HG03457 (cell line): ENCODE measurements at regions not wholly inside any gene's neighbourhood (a gene's known extent, or its start where the extent isn't known, plus 50 kb on each side); places are given as distances from the start of the nearest gene placed in this dataset.
"Not testable (repeated sequence)": the region's sequence is repeated elsewhere in the genome, so short reads cannot be mapped to it uniquely, and the experiment has no call there.

ENCODE experiments used
- ATAC-seq: cut with Tn5 transposase; IDR thresholded peaks from one replicate; pipeline ENCODE4 v1.9.1; 2021; ENCODE audit warnings: moderate number of reproducible peaks; ENCODE audit not compliant: unreplicated experiment

GRCh38 chr14:82647088-82647810 is 1113.6 kb upstream of the SEL1L start:
- no peak for ATAC-seq

DNA sequence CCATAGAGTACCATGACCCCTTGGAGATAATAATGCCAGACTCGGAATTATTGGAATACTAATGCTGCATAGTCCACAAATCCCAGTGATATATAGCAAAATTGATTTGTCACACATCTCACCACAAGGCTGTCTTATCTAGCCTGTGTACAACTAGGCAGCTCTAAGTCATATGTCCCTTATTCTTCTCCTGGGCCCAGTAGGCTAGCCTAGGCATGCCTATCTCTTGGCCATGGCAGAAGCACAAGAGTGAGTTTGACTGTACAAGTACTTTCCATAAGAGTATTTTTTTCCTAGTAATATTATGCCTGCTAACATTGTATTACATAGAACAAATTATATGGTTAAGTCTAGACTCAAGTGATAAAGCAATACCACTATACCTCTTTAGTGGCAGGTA is 1122.1 kb upstream of the SEL1L start:
- ATAC-seq: no peak

DNA sequence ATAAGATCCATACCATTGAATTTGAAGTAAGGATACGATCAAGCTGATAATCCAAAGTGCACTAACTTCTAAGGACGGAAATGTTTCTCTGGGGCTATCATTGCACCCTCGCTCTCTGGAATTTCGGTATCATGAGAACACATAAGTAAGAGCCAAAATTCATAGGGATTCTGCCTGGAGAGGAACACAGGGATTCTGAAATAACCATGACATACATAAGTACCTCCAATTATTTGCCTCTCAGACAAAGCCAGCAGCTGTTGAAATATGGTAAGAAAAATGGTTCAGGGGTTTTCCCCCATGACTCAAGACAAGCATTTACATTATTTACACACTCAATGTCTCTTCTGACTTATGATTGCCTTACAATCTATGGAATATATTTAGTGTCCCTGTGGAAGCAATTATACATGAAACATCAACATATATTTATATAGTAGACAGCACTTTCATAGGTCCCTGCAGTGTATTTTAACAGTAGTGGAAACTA is 1123.6 kb upstream of the SEL1L start:
- ATAC-seq: no peak

DNA sequence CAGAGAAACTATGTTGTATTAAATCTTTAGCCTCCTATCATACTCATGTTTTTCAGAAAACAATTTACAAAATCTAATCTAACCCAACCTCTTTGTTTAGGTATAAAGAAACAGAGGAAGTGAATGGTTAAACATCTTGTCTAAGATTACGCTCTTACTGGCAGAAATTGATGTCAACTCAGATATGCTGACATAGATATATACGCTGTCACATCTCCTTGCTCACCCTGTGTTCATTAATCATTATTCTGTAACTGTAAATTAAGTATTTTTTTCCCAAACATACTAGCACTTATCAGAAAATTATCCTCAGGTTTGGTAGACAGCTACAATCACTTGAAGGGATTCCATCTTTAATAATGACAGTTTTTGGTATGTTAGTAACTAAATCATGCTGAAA is 1127.6 kb upstream of the SEL1L start:
- ATAC-seq: no peak

GRCh38 chr14:82667006-82667405 is 1133.4 kb upstream of the SEL1L start:
- ATAC-seq: no peak

GRCh38 chr14:82667501-82667900 is 1133.8 kb upstream of the SEL1L start:
- no peak for ATAC-seq

- no peak for ATAC-seq
Observed at GRCh38 chr14:82676403-82676802, 1142.8 kb upstream of the SEL1L start.

DNA sequence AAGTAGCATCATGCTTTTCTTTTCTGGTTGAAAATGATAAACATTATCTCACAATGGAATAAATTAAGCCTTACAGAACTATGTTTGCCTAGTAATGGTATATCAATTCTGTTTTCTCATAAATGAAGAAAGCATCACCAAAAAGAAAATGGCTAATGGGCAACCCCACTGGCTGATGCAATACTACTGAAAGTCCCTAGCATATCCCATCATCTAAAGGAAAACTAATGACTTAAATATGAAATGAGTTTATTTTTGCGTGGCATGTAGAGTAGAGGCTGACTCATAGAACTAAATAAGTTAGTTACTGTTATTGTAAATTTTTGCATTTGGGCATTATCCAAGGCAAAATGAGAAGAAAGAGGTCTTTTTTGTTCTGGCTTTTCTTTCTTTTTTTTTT is 1156.3 kb upstream of the SEL1L start:
- no peak for ATAC-seq

DNA sequence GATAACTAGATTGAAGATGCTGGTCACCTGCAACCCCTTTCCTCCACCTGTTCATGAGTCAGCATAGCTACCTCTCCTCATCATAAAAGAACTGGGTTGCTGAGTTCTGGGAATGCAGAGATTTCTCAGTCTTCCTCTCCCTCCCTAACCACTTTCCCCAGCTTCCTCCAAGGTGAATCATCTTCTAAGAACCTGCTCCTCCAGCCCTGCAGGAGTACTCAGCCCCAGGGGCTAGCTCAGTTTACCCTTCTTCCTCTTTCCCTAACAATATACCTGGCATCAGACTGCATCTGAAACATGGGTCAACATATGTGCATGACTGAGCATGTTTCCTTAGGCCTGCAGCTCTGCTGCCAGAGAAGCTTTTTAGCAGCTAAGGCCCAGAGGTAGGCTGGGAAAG is 1157.5 kb upstream of the SEL1L start:
- not testable (repeated sequence) for ATAC-seq

- ATAC-seq: no peak
Observed at GRCh38 chr14:82694820-82695219, 1161.2 kb upstream of the SEL1L start.

GRCh38 chr14:82704218-82704617 is 1170.6 kb upstream of the SEL1L start:
- ATAC-seq: no peak

DNA sequence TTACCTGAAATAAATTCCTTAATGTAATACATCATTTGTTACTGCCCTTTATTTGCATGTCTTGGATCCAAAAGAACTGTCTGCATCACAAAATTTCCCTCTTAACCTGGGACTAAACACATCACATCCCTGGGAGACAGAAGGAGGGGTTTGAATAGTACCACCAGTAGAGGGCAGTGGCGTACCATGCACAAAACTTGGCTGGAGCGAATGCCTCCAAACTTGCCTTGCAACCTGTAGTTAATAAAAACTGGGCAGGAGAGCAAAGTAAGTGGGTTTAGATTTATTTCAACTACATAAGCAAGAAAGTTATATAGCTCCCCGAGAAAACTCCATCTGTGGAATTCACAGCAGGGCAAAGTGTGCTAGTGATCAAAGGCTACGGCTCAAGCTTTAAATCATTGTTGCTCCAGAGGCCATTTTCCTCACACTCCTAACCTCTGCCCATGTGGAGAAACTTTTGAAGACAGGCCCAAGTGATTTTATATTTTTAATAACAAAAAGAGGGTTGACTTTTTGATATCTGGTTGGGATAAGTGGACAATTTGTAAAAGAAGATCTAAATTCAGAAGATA is 1176.7 kb upstream of the SEL1L start:
- no peak for ATAC-seq

DNA sequence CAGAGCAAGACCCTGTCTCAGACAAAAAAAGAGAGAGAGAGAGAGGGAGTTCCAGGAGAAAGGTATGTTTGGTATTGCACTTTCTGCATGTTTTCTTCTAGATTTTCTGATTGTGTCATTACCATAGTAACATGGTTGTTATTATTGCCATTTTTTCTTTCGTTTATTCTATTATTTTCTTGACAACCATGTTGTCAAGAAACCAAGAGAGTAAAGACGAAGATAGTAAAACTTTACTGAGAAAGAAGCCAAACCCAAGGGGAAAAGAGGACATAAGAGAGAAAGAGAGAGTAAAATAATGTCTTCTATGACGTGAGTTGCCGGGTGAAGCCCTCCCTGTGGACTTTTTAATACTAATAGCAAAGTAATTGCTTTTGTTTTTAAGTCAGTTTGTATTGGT is 1186.0 kb upstream of the SEL1L start:
- no peak for ATAC-seq

GRCh38 chr14:82720431-82720830 is 1186.8 kb upstream of the SEL1L start:
- no peak for ATAC-seq

DNA sequence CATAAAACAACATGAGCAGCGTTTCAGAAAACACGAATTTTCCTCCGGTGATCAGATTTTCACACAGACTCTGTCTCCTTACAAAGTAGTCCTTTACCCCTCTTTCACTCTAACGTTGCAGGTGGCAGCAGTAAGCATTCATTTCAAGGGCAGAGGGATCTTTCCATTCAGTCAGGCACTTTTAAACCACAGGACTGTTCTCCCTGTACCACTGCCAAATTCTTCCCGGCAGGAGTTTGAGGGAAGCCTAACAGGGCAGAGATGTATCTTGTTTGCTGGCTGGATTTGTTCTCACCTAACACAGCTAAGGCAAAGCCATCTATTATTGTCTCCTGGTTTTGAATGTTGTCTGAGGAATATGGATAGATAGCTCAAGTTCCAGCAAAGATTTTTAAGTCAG is 1187.3 kb upstream of the SEL1L start:
- no peak for ATAC-seq

DNA sequence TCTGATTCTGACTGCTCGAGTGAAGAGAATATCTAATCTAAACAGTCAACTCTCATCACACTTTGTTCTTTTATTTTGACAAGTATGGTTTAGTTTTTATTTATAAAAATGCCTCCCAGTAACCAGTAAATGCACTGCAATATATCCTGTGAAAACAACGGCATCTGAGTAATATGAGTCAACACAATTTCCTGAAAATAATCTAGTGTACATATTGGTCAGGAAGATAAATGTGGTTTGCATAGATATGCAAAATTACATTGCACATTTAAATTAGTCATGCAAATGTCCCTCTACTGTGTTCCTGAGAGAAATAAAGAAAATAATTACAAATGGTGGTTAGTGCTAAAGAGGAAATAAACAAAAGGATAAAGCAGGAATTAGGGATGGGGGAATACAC is 1190.7 kb upstream of the SEL1L start:
- no peak for ATAC-seq

- ATAC-seq: no peak
Observed at GRCh38 chr14:82725213-82725612, 1191.6 kb upstream of the SEL1L start.

DNA sequence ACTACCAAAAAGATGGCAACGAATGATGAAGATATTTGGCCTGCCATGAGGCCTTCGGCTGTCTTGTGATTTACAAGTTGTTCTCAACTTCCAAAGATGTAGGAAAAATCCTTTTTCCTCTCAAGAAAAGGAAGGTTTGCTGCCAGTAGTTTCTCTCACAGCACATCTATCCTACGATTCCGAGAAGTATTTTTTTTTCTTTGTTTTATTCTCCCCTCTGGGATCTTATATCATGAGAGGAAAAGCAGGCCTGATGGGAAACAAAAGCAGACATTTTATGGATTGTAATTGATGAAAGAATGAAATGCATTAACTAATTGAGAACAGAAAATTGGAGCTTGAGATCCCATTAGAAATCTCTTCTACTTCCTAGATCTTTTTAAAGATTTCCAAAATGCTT is 1197.9 kb upstream of the SEL1L start:
- no peak for ATAC-seq

DNA sequence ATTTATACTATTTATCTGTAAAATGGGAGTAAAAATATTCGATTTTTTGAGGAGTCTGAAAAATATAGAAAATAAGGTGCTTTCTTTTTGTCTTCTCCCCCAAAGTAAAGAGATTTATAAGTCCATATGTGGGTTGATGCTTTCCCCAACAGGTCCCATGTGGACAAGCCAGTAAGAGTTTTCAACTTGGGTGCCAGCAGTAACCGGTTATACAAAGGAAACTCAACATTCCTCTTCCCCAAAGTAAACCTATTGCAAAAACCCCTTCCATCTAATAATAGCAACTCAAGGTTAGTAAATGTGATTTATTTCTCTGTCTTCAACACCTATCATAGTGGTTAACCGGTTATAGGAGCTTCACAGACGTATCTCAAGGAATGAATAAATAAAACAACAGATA is 1206.9 kb upstream of the SEL1L start:
- ATAC-seq: no peak

DNA sequence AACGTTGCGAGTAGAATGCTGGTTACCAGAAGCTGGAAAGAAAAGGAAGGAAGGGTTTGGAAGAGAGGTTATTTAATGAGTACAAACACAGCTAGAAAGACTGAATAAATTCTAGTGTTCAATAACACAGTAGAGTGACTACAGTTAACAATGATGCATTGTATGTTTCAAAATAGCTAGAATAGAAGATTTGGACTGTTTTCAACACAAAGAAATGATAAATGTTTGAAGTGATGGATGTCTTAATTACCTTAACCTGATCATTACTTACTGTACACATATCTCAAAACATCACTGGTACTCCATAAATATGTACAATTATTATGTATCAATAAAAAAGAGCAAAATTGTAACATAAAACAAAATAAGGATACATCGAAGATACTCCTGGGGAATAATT is 1221.8 kb upstream of the SEL1L start:
- ATAC-seq: no peak

DNA sequence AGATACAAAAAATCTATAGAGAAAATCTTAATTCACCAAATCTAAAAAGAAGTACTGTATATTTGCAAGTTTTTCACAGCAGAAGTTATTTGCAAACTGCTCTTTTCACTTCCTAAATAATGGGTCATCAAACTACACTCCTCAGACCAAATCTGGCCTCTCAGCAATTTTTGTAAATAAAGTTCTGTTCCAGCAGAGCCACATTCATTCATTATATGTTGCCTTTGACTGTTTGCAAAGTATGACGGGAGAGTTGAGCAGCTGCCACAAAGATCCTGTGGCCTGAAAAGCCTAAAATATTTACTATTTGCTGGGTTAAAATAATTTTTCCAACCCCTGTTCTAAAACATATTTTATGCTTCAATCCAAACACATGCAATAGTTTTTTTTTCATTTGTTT is 1222.3 kb upstream of the SEL1L start:
- ATAC-seq: no peak

- no peak for ATAC-seq
Observed at GRCh38 chr14:82757776-82758175, 1224.1 kb upstream of the SEL1L start.

- no peak for ATAC-seq
Observed at GRCh38 chr14:82759656-82760055, 1226.0 kb upstream of the SEL1L start.
